HG03103 (cell line): ENCODE measurements at regions not wholly inside any gene's neighbourhood (a gene's known extent, or its start where the extent isn't known, plus 50 kb on each side); places are given as distances from the start of the nearest gene placed in this dataset.

Experiments used
- ATAC-seq: cut with Tn5 transposase; IDR thresholded peaks from one replicate; pipeline ENCODE4 v1.9.1; 2021; ENCODE audit warnings: low read depth; ENCODE audit not compliant: unreplicated experiment

DNA sequence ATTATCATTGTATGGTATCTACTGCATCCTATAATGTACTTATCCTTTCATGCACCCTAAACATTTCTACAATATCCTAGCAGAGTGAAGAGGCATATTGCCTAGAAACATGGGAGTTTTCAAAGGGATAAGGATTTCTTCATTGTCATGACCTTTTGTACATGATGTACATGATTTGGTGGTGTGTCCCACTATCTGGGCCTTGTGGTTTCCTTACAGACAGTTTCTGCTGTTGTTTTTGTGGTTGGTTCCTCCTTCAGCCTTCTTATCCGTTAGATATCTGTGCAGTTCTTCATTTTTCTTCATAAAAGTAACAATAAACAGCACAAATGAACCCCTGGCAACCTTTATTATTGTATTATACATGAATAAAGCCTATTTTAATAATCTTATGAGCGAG, 70.4 kb upstream of the BACH1 start:
- ATAC-seq: no peak

DNA sequence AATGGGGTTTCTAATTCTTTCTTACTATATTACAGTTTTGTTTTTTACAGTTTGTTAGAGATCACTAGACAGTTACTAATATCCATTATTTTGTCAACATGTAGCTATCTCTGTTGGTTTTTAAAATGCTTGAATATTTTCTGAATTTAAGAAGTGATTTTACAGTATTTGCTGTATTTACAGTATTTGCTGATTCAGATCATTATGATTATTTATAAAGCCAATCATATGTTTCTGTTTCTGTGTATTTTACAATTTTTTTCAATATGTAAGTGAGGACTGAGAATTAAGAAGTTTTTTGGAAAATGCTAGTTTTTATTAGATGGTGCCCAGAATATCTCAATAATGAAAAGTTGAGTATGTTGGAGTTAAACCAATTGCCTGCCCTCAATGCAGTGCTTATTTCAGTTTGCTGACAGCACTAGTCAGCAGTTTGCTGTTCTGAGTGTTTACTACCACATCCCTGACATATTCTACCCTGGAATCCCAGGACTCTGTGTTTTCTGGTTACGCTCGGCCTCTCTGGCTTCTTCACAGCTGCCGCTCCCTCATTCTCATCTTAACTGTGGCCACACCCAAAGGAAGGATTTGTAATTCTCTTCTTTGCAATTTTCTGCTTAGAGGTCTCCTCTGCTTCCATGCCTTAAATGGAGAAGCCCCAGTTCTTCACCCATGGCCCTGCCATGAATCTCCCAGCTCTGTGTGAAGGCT, 68.0 kb upstream of the BACH1 start:
- ATAC-seq: no peak

DNA sequence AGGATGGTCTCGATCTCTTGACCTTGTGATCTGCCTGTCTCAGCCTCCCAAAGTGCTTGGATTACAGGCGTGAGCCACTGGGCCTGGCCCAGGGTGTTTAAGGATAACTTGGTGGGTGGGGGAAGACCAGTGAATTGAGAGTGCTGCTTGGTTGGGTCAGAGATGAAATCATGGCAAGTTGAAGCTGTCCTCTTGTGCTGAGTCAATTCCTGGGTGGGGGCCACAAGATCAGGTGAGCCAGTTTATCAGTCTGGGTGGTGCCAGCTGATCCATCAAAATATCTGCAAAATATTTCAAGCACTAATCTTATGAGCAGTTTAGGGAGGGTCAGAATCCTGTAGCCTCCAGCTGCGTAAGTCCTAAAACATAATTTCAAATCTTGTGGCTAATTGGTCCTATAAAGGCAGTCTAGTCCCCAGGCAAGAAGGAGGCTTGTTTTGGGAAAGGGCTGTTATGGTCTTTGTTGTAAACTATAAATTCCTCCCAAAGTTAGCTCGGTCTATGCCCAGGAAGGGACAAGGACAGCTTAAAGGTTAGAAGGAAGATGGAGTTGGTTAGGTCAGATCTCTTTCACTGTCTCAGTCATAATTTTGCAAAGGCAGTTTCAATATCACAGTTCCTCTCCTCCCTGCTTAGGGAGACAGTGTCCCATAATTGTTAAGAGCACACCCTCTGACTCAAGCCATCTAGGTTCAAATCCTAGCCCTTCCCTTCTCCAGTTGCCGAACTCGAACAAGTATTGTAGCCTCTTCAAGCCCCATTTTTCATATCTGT, 66.8 kb upstream of the BACH1 start:
- ATAC-seq: no peak

DNA sequence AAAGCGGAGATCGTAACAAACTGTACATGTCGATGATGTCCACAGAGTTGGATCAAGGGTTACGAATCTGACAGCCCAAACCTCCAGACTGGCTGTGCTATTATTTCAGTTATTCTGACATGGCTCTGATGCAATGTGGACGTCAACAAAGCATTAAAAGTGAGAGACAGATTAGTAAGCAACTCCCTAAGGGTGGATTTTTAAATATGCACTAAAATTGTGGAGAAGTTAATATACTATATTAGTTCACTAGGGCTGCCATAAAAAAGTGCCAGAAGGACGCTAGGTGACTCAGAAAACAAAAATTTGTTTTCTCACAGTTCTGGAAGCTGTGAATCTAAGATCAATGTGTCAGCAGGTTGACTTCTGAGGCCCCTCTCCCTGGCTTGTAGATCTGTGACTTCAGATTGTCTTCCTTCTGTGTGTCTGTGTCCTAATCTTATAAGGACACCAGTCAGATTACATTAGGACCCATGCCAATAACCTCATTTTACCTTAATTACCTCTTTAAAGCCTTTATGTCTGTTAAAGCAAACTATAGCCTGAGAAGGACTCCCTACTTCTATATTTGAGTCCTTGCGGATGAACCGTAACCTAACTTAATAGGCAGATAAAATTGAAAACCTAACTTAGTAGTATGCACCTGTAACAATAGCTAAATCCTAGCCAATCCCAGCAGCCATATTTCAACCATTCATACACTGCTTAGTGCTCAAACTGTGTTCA, 66.0 kb upstream of the BACH1 start:
- ATAC-seq: no peak

DNA sequence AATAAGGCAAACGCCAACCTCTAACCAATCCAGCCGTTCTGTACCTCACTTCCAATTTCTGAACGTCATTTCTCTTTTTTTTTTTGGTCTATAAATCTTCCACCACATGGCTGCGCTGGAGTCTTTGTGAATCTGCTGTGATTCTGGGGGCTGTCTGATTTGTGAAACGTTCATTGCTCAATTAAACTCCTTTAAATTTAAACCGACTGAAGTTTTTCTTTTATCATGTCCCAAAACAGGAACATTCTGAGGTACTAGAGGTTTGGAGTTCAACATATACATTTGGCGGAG, 65.5 kb upstream of the BACH1 start:
- no peak for ATAC-seq

DNA sequence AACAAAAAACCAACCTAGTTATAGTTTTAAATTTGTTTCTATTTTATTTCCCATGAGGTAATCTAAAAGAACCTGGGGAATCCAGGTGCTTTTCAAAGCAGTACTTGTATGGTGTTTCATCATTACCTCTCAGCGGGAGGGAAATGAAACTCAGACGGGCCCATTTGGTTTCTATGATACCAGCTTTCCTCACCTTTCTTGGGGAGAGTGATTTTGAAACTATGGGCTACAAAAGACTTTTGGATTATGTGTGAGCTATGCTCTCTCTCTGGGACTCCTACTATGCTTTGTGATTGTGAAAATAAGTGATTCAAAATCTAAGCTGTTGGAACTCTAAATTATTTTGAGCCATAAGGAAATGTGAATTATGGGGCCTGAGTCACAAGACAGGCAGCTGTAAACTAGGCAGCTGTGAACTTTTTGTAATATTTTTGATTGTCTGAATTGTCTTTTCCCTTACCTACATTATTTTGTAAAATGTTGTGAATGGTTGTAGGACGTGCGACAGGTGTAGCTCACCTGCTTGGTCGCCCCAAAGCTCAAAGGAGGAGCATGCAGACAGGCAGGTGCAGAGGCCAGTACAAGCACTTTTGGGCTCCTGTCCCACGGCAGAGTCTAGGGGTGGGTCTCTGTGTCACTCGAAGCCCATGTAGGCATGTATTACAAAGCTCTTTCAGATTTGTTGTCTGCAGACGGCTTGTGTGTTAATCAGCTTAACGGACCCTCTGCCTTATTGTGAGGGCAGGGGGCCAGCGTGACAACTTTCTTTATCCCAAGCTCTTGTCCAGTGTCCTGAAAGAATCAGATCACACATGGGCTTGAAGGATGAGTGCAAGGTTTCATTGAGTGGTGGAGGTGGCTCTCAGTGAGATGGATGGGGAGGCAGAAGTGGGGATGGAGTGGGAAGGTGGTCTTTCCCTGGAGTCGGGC, 64.8 kb upstream of the BACH1 start:
- ATAC-seq: peak; percentile 51

DNA sequence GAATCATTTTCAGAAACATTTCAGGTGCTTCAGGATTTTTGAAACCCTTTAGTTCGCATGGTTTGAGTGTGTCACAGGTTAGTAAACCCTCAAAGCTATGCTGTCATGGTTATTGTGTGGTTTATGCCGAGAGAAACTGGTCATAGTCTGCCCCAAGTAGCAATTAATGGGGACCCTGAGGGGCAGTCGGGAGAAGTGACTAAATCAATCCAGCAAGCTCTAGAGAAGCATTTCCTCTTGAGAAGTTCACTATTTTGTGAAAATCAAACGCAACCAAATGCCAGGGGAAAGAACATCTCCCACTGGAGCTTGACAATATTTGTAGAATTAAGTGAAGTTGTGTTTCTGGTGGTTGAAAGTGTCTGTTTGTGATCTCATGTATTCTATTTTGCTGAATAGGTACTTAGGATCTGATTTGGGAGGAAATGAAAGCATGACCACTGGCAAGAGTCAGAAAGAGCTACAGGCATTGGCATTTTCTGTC, 63.0 kb upstream of the BACH1 start:
- peak; percentile 43 for ATAC-seq

DNA sequence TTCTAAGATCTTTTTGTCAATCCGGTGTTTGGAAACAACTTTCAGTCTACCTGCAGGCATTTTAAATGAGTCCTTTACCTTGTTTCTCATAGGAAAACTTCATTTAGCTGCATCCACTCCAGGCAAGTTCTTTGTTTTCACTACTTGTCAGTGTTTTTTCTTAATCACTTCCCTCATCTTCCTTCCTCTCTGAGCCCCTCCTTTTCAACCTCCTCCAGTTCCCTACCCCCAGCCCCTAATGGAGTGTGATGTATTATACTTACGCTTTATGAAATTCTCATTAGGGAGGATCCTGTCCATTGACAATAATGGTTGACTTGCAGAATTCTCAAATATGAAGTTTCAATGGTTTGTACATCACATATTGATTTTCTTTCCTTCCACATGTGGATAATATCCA, 62.5 kb upstream of the BACH1 start:
- no peak for ATAC-seq

DNA sequence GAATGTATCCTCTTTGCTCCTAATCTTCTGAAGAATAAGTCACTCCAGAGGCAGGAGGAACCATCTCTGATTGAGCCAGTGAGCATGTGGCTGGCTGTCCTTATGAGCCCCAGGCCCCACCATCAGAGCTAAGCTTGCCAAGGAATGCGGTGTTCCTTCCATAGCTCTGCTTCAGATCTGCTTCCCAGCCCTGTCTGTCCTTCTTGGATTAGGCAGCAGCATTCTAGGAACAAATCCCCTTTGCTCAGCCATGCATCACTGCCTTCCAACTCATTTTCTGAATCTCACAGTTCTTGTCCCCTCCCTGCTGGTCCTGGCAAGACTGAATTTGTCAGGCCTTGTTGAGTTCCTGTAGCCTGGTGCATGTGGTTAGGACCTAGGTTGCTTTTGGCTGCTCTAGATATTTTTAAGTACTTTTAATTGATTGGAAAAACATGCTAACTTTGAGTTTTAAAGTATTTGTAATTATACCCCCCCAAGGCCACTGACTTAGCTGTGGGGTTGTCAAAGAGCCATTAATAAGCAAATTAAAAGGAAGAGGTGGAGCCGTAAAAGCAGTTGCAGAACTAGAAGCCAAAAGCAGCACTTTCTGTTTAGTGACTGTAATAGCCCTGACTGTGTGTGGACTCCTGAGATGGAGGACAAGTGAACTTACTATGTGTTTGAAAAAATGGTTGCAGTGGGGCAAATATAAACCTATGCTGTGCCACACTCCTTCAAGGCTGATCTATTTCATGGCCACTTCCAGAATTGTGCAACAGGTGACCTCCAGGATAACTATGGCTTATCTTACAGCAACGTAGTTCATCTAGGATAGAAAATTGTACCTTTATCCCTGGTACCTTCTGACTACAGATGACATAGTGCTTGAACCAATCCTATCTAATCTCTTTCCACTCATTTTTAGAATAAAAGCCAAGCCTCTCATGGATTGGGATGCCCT, 61.3 kb upstream of the BACH1 start:
- no peak for ATAC-seq

DNA sequence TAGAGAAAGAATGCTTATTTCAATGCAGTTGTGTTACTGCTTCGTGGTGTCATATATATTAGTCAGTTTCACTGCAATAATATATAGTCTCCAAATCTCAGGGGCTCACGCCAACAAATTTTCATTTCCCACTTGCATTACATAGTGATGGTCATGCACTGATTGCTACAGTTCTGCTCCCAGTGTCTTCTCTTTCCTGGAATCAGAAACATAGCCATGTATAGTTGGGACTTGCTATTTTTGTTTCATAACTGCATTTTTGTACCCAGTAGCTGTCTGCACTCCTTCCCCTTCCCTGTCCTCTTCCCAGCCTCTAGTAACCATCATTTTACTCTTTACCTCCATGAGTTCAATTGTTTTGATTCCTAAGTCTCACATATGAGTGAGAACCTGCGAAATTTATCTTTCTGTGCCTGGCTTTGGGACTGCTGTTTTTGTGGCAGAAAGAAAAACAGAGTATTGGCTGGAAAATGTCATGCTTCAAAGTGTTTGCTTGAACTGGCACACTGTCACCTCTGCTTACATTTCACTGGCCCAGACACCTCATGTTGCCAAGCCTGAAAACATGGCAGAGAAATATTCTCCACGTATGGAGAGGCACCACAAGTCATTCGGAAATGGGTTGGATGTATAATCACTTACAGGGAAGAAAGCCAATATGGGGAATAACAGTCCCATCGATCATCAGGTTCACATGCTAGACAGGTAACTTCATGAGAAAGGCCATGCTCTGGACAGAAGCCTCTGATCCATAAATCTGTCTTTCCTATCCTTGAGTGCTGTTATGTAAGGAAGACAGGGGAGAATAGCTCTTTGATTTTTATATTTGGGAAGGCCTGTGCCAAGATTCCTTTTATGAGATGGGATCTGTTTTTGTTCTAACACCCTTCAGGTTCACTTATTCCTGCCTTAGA, 60.4 kb upstream of the BACH1 start:
- ATAC-seq: no peak

DNA sequence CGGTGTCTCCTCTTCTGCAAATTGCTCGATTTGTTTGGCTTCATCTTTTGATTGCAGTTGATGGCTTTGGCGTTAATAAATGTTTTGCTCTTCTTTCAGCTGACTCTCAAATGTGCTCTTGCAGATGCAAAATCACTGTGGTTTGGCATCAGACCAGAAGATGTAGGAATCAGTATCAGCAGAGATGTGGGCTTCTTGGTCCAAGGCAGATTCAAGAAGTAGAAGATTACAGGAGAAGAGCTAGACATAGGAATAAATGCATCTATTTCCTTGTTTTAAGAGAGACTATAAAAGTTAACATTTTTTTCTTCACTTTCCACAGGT, 59.8 kb upstream of the BACH1 start:
- ATAC-seq: no peak

DNA sequence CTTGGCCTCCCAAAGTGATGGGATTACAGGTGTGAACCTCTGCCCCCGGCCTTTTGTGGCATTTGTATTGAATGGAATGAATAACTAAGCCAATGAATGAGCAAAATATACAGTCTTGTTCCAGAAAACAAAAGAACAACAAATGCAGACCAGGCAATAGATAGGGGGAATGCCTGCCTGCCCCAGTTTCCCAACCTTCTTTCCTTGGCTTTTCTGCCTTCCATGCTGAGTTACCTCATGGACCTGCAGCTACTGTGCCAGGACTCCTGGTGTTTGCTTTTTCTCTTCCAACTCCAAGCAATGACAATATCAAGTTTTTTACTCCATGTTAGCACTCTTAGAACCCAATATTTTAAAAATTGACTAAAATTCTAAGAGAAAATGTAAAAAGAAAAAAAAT, 58.6 kb upstream of the BACH1 start:
- ATAC-seq: no peak

DNA sequence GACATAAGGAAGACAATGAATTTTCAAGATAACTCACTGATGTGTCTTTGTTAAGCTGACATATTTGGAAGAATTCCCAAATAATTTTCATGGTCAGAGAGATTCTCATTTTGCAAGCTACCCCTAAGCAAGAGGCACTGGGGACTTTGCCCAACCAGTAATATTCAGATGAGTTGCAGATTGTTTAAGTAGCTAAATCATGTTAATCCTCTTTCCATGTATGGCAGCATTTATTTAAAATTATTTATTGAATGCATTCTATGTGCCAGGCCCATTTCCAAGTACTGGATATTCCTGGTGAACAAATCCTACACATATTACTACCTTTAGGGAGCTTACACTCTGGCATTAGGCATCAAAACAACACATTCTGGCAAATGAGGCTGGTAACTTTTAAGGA, 56.5 kb upstream of the BACH1 start:
- no peak for ATAC-seq

DNA sequence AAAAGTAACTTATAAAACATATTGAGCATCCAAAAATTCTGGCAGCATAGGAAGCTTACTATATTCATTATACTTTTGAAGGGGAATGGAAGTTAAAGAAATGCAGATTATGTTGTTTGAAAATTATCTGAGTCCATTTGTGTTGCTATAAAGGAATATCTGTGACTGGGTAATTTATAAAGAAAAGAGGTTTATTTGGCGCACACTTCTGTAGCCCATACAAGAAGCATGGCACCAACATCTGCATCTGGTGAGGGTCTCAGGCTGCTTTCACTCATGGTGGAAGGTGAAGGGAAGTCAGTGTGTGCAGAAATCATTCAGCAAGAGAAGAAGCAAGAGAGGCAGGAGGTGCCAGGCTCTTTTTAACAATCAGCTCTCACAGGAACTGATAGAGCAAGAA, 55.5 kb upstream of the BACH1 start:
- ATAC-seq: no peak

DNA sequence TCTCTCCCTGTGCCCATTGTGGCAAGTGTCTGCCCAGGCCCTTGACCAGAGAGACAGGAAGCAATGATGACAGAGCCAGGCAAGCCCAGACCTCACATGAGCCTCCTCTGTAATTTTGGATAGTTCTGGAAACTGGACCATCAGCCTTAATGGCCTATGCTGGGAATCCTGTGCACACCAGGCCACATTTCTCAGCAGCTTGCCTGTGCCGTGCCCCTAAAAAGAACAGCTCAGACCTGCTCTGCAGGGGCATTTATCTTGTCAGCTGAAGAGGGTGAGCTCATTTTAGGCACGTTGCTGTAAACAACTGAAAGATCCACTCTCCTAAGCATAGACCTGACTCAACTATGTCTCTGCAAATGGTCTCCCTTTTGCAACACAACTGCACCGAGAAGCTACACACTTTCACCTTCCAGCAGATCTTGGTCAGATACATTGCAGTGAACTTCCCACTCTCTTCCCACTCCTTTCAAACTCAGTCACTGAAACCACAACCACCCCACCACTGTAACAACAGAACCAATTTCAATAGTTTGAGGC, 53.5 kb upstream of the BACH1 start:
- peak; percentile 64 for ATAC-seq

DNA sequence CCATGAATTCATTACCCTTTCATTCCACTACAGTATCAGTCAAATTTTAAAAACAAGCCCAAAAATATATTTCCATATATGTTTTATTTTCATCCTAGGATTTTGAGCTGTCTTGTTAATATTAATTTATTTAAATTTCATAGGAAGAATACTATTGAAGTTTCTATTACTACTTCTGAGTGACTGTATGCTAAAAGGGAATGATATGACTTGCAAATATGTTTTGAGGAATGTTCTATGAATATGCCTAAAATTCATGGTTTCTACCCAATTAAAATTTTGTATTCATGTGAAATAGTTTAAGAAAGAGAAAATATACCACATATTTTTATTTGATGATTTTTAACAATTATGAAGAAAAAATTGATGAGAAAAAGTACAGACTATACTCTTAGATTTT, 52.9 kb upstream of the BACH1 start:
- no peak for ATAC-seq

DNA sequence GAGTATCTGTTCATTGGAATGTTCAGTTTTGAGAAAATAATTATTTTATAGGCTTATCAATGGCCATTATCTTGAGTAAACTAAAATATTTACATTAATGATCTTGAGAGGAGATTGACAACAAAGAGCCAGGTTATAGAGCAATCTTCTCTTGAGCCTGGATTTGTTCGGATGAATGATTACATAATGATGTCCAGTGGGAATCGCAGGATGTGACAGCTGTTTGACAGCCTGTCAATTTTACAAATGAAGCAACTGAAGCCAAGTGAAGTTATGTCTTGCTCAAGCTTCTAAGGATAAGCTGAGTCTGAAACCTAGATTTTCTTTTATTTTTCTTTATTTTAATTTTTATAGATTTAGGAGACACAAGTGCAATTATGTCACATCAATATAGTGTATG, 52.1 kb upstream of the BACH1 start:
- ATAC-seq: no peak

DNA sequence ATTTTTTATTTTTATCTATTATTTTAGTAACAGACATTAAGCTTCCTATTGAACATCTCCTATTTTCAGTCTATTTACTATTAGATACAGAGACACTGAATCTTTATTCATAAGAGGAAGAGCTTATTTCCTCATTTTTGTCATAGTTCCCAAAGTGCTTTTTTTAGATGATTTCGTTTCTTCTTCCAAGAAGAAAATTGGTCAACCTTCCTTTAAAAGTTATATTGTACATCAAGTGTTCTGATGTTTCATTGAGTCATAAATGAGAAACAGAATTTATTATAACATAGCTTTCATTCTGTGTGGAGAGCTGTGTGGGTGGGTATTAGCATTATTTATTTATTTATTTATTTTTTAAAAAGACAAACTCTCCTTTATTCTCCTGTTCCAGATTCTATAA, 50.6 kb upstream of the BACH1 start:
- no peak for ATAC-seq
